ENCODE measurements at regions not wholly inside any gene's neighbourhood (a gene's known extent, or its start where the extent isn't known, plus 50 kb on each side); places are given as distances from the start of the nearest gene placed in this dataset.

GRCh38 chr5:87152886-87153285 is 114.8 kb upstream of the RASA1 start:
- Histone ChIP-seq H3K27ac (ENCODE audit: low read depth, low read length) (no peak overlapping the region), H3K4me3 (ENCODE audit: low read length in 3 of 3) (no peak overlapping the region), H3K36me3 (ENCODE audit: control insufficient read depth in 3 of 3, insufficient read depth in 3 of 3, low read length in 3 of 3) (no peaks in the 10 kb centered on the region), H3K4me1 (ENCODE audit: control insufficient read depth in 3 of 3, insufficient read depth in 3 of 3, low read length in 3 of 3) (no peaks in the 10 kb centered on the region), H3K9ac (ENCODE audit: low read depth in 1 of 3, low read length in 3 of 3) (no peak overlapping the region), H3K27me3 (ENCODE audit: control insufficient read depth in 3 of 3, insufficient read depth in 3 of 3, low read length in 3 of 3) (no peaks in the 10 kb centered on the region), H3K9me3 (ENCODE audit: control insufficient read depth in 3 of 3, low read length in 3 of 3) (no peaks in the 10 kb centered on the region)

- Histone ChIP-seq H3K4me3 (ENCODE audit: low read length in 3 of 3) (no peak overlapping the region), H3K27me3 (ENCODE audit: control insufficient read depth in 3 of 3, insufficient read depth in 3 of 3, low read length in 3 of 3) (no peaks in the 10 kb centered on the region), H3K9me3 (ENCODE audit: control insufficient read depth in 3 of 3, low read length in 3 of 3) (no peaks in the 10 kb centered on the region), H3K4me1 (ENCODE audit: control insufficient read depth in 3 of 3, insufficient read depth in 3 of 3, low read length in 3 of 3) (no peaks in the 10 kb centered on the region), H3K27ac (ENCODE audit: low read depth, low read length) (no peak overlapping the region), H3K9ac (ENCODE audit: low read depth in 1 of 3, low read length in 3 of 3) (no peak overlapping the region), H3K36me3 (ENCODE audit: control insufficient read depth in 3 of 3, insufficient read depth in 3 of 3, low read length in 3 of 3) (no peaks in the 10 kb centered on the region)
Observed at GRCh38 chr5:87154191-87154590, 113.5 kb upstream of the RASA1 start.

GRCh38 chr5:87155106-87155505 is 112.6 kb upstream of the RASA1 start:
- Histone ChIP-seq H3K27ac (ENCODE audit: low read depth, low read length) (no peak overlapping the region), H3K4me3 (ENCODE audit: low read length in 3 of 3) (no peak overlapping the region), H3K27me3 (ENCODE audit: control insufficient read depth in 3 of 3, insufficient read depth in 3 of 3, low read length in 3 of 3) (no peaks in the 10 kb centered on the region), H3K36me3 (ENCODE audit: control insufficient read depth in 3 of 3, insufficient read depth in 3 of 3, low read length in 3 of 3) (no peaks in the 10 kb centered on the region), H3K9ac (ENCODE audit: low read depth in 1 of 3, low read length in 3 of 3) (no peak overlapping the region), H3K4me1 (ENCODE audit: control insufficient read depth in 3 of 3, insufficient read depth in 3 of 3, low read length in 3 of 3) (no peaks in the 10 kb centered on the region), H3K9me3 (ENCODE audit: control insufficient read depth in 3 of 3, low read length in 3 of 3) (no peaks in the 10 kb centered on the region)

GRCh38 chr5:87156631-87157030 is 111.1 kb upstream of the RASA1 start:
- no peak overlapping the region for H3K9ac ChIP-seq (ENCODE audit: low read depth in 1 of 3, low read length in 3 of 3)
- no peak overlapping the region for H3K27ac ChIP-seq (ENCODE audit: low read depth, low read length)
- H3K27me3 ChIP-seq (ENCODE audit: control insufficient read depth in 3 of 3, insufficient read depth in 3 of 3, low read length in 3 of 3), result no peaks in the 10 kb centered on the region
- H3K4me1 ChIP-seq (ENCODE audit: control insufficient read depth in 3 of 3, insufficient read depth in 3 of 3, low read length in 3 of 3), result no peaks in the 10 kb centered on the region
- H3K4me3 ChIP-seq (ENCODE audit: low read length in 3 of 3), result no peak overlapping the region
- no peaks in the 10 kb centered on the region for H3K36me3 ChIP-seq (ENCODE audit: control insufficient read depth in 3 of 3, insufficient read depth in 3 of 3, low read length in 3 of 3)
- H3K9me3 ChIP-seq (ENCODE audit: control insufficient read depth in 3 of 3, low read length in 3 of 3), result no peaks in the 10 kb centered on the region

- H3K27ac ChIP-seq (ENCODE audit: low read depth, low read length), result no peak overlapping the region
- no peaks in the 10 kb centered on the region for H3K9me3 ChIP-seq (ENCODE audit: control insufficient read depth in 3 of 3, low read length in 3 of 3)
- H3K27me3 ChIP-seq (ENCODE audit: control insufficient read depth in 3 of 3, insufficient read depth in 3 of 3, low read length in 3 of 3), result no peaks in the 10 kb centered on the region
- H3K4me1 ChIP-seq (ENCODE audit: control insufficient read depth in 3 of 3, insufficient read depth in 3 of 3, low read length in 3 of 3), result peaks cover 0 to 4% (median 3%) of the 10 kb centered on the region in 3 donors
- H3K9ac ChIP-seq (ENCODE audit: low read depth in 1 of 3, low read length in 3 of 3), result no peak overlapping the region
- H3K36me3 ChIP-seq (ENCODE audit: control insufficient read depth in 3 of 3, insufficient read depth in 3 of 3, low read length in 3 of 3), result no peaks in the 10 kb centered on the region
- H3K4me3 ChIP-seq (ENCODE audit: low read length in 3 of 3), result no peak overlapping the region
Observed at GRCh38 chr5:87164409-87164808, 103.3 kb upstream of the RASA1 start.

- no peaks in the 10 kb centered on the region for H3K27me3 ChIP-seq (ENCODE audit: control insufficient read depth in 3 of 3, insufficient read depth in 3 of 3, low read length in 3 of 3)
- peaks cover 0 to 7% (median 6%) of the 10 kb centered on the region in 3 donors for H3K4me1 ChIP-seq (ENCODE audit: control insufficient read depth in 3 of 3, insufficient read depth in 3 of 3, low read length in 3 of 3)
- H3K9me3 ChIP-seq (ENCODE audit: control insufficient read depth in 3 of 3, low read length in 3 of 3), result no peaks in the 10 kb centered on the region
- H3K27ac ChIP-seq (ENCODE audit: low read depth, low read length), result no peak overlapping the region
- H3K4me3 ChIP-seq (ENCODE audit: low read length in 3 of 3), result no peak overlapping the region
- no peak overlapping the region for H3K9ac ChIP-seq (ENCODE audit: low read depth in 1 of 3, low read length in 3 of 3)
- no peaks in the 10 kb centered on the region for H3K36me3 ChIP-seq (ENCODE audit: control insufficient read depth in 3 of 3, insufficient read depth in 3 of 3, low read length in 3 of 3)
Observed at GRCh38 chr5:87169300-87169991, 98.2 kb upstream of the RASA1 start.

- Histone ChIP-seq H3K4me3 (ENCODE audit: low read length in 3 of 3) (no peak overlapping the region), H3K9me3 (ENCODE audit: control insufficient read depth in 3 of 3, low read length in 3 of 3) (no peaks in the 10 kb centered on the region), H3K4me1 (ENCODE audit: control insufficient read depth in 3 of 3, insufficient read depth in 3 of 3, low read length in 3 of 3) (peaks cover 0 to 7% (median 6%) of the 10 kb centered on the region in 3 donors), H3K36me3 (ENCODE audit: control insufficient read depth in 3 of 3, insufficient read depth in 3 of 3, low read length in 3 of 3) (no peaks in the 10 kb centered on the region), H3K27ac (ENCODE audit: low read depth, low read length) (no peak overlapping the region), H3K9ac (ENCODE audit: low read depth in 1 of 3, low read length in 3 of 3) (no peak overlapping the region), H3K27me3 (ENCODE audit: control insufficient read depth in 3 of 3, insufficient read depth in 3 of 3, low read length in 3 of 3) (no peaks in the 10 kb centered on the region)
Observed at GRCh38 chr5:87170799-87171198, 96.9 kb upstream of the RASA1 start.

GRCh38 chr5:87182649-87183048 is 85.0 kb upstream of the RASA1 start:
- Histone ChIP-seq H3K27me3 (ENCODE audit: control insufficient read depth in 3 of 3, insufficient read depth in 3 of 3, low read length in 3 of 3) (no peaks in the 10 kb centered on the region), H3K27ac (ENCODE audit: low read depth, low read length) (no peak overlapping the region)

GRCh38 chr5:87183896-87184295 is 83.8 kb upstream of the RASA1 start:
- Histone ChIP-seq H3K27ac (ENCODE audit: low read depth, low read length) (no peak overlapping the region), H3K4me3 (ENCODE audit: low read length in 3 of 3) (no peak overlapping the region), H3K4me1 (ENCODE audit: control insufficient read depth in 3 of 3, insufficient read depth in 3 of 3, low read length in 3 of 3) (no peaks in the 10 kb centered on the region), H3K9ac (ENCODE audit: low read depth in 1 of 3, low read length in 3 of 3) (no peak overlapping the region), H3K36me3 (ENCODE audit: control insufficient read depth in 3 of 3, insufficient read depth in 3 of 3, low read length in 3 of 3) (no peaks in the 10 kb centered on the region), H3K27me3 (ENCODE audit: control insufficient read depth in 3 of 3, insufficient read depth in 3 of 3, low read length in 3 of 3) (no peaks in the 10 kb centered on the region), H3K9me3 (ENCODE audit: control insufficient read depth in 3 of 3, low read length in 3 of 3) (no peaks in the 10 kb centered on the region)

More at GRCh38 chr5:87182649-87183048, 85.0 kb upstream of the RASA1 start:
- Histone ChIP-seq H3K4me3 (ENCODE audit: low read length in 3 of 3) (no peak overlapping the region), H3K4me1 (ENCODE audit: control insufficient read depth in 3 of 3, insufficient read depth in 3 of 3, low read length in 3 of 3) (no peaks in the 10 kb centered on the region), H3K36me3 (ENCODE audit: control insufficient read depth in 3 of 3, insufficient read depth in 3 of 3, low read length in 3 of 3) (no peaks in the 10 kb centered on the region), H3K9me3 (ENCODE audit: control insufficient read depth in 3 of 3, low read length in 3 of 3) (no peaks in the 10 kb centered on the region), H3K9ac (ENCODE audit: low read depth in 1 of 3, low read length in 3 of 3) (no peak overlapping the region)

- no peaks in the 10 kb centered on the region for H3K9me3 ChIP-seq (ENCODE audit: control insufficient read depth in 3 of 3, low read length in 3 of 3)
- no peak overlapping the region for H3K9ac ChIP-seq (ENCODE audit: low read depth in 1 of 3, low read length in 3 of 3)
- H3K4me1 ChIP-seq (ENCODE audit: control insufficient read depth in 3 of 3, insufficient read depth in 3 of 3, low read length in 3 of 3), result no peaks in the 10 kb centered on the region
- no peaks in the 10 kb centered on the region for H3K27me3 ChIP-seq (ENCODE audit: control insufficient read depth in 3 of 3, insufficient read depth in 3 of 3, low read length in 3 of 3)
- no peak overlapping the region for H3K4me3 ChIP-seq (ENCODE audit: low read length in 3 of 3)
- H3K36me3 ChIP-seq (ENCODE audit: control insufficient read depth in 3 of 3, insufficient read depth in 3 of 3, low read length in 3 of 3), result no peaks in the 10 kb centered on the region
- no peak overlapping the region for H3K27ac ChIP-seq (ENCODE audit: low read depth, low read length)
Observed at GRCh38 chr5:87184605-87185004, 83.1 kb upstream of the RASA1 start.

Measured in skeletal muscle tissue (tissue), 3 donors.